Stomach (tissue), 8 donors: ENCODE measurements at regions not wholly inside any gene's neighbourhood (a gene's known extent, or its start where the extent isn't known, plus 50 kb on each side); places are given as distances from the start of the nearest gene placed in this dataset.
"Not testable (repeated sequence)": the region's sequence is repeated elsewhere in the genome, so short reads cannot be mapped to it uniquely, and the experiment has no call there.

Source experiments
- DNase-seq, 2 donors: peaks; one replicate each; pipeline versions ENCODE4 v3.0.0 to v3.0.0-alpha.2; 2013 to 2019
- H3K27ac ChIP-seq, 5 donors: fragments of 200-600 bp in 4 of 5; sonication (generic) in 4 of 5; one replicate each; pipeline ENCODE4 v1.5.1; 2013 to 2019; ENCODE audit warnings: mild to moderate bottlenecking in 1 of 5, moderate library complexity in 1 of 5
- H3K27me3 ChIP-seq, 3 donors: fragments of 200-600 bp; sonication (generic); one replicate each; pipeline ENCODE4 v1.5.1; 2017 to 2019; ENCODE audit warnings: mixed run types in 1 of 3
- H3K36me3 ChIP-seq, 4 donors: fragments of 200-600 bp; sonication (generic); 1 replicate in 3 of 4; 2 replicates in 1 of 4; pipeline ENCODE4 v1.5.1; 2016 to 2019
- H3K4me1 ChIP-seq, 4 donors: fragments of 200-600 bp; sonication (generic); one replicate each; pipeline ENCODE4 v1.5.1; 2016 to 2019
- H3K4me3 ChIP-seq, 4 donors: fragments of 200-600 bp; sonication (generic) in 3 of 4; one replicate each; pipeline ENCODE4 v1.5.1; 2016 to 2019; ENCODE audit warnings: mild to moderate bottlenecking in 1 of 4
- H3K9me3 ChIP-seq, 4 donors: fragments of 200-600 bp; sonication (generic); one replicate each; pipeline ENCODE4 v1.5.1; 2016 to 2019
- EP300 ChIP-seq: sonication (generic); formaldehyde crosslinking; IDR thresholded peaks from one replicate; pipeline ENCODE4 v1.6.1; 2017; ENCODE audit warnings: antibody characterized with exemption
- POLR2A ChIP-seq, 4 donors: fragments of 450-650 bp; IDR thresholded peaks; one replicate each; pipeline ENCODE4 v1.6.1; 2016; ENCODE audit warnings: antibody characterized with exemption in 4 of 4, control low read depth in 2 of 4, mild to moderate bottlenecking in 1 of 4, moderate library complexity in 1 of 4
- POLR2AphosphoS5 ChIP-seq, 3 donors: sonication (generic); formaldehyde crosslinking; IDR thresholded peaks; one replicate each; pipeline ENCODE4 v1.6.1; 2016; ENCODE audit warnings: antibody characterized with exemption in 3 of 3
- WGBS, 5 donors: extraction: QIAGEN DNeasy Blood & Tissue Kit in 3 of 5; methylation state at CpG; one replicate each; pipeline versions ENCODE4 v1.1.5 to v1.1.7; 2013 to 2018; 5-methylcytosine and 5-hydroxymethylcytosine counted together
- intact Hi-C: fragments of 100-400 bp; cut with DNase I; formaldehyde crosslinking; loops from one replicate; pipeline ENCODE4 v1.15.1; 2023; ENCODE audit warnings: low total_unique reads
- TF ChIP-seq, protein P1 (sequence below), 7 experiments: fragments of 450-650 bp in 4 of 7; fragments of 200-600 bp in 3 of 7; sonication (generic) in 3 of 7; IDR thresholded peaks; one replicate each; pipeline ENCODE4 v1.5.1; 2016 to 2019; ENCODE audit warnings: antibody characterized with exemption in 7 of 7, control low read depth in 2 of 7, mild to moderate bottlenecking in 1 of 7
- donor health status: healthy with polysubstance abuse.
- donor health status: Bipolar disorder and iron deficiency.
- donor health status: healthy.

DNA sequence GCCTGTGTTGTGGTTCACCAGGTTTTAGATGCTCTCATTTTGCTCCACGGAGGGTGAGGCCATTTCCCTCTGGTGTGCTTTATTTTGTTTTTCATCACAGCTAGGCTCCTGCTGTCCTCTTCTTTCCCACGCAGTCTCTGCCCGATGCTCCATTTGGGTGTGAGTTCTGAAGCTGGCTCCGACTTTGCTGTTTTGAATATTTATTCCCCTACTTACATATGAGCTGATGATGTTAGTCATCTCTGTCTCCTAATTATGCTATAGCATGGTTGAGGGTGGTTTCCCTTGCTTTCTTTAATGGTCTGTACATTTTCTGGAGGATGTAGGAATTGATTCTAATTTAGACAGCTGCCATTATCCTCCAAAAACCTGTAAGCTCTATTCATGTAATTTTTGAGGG is 168.1 kb upstream of the MYRIP start:
- no peaks in the 10 kb centered on the region for H3K4me1 ChIP-seq

DNA sequence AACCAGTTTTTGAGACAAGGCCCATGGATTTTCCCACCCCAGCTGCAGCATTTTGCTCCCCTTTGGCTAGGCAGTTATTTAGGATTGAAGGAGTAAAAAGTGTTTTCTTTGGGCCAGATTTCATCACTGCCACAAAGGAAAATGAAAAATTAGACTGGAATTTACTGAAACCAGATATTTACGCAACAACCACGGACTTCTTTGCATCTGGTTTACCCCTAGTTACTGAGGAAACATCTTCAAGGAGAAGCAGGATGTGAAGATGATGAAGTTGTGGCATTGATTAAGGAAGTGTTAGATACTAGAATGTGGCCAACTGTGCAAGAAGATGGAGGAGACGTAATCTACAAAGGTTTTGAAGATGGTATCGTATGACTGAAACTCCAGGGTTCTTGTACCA is 165.2 kb upstream of the MYRIP start:
- 61 to 90% (median 80%) methylated on average over 4 of the region's 4 CpGs for WGBS, 5 donors
- Histone ChIP-seq H3K27me3 (no peaks in the 10 kb centered on the region), H3K9me3 (no peaks in the 10 kb centered on the region), H3K4me1 (no peaks in the 10 kb centered on the region), H3K4me3 (no peak overlapping the region), H3K36me3 (no peaks in the 10 kb centered on the region), H3K27ac (no peak overlapping the region)
- no peak for DNase-seq
- intact Hi-C loops, result no loop called here
- TF ChIP-seq POLR2A (IDR thresholded peaks at IDR 0.05) (no peak), POLR2AphosphoS5 (IDR thresholded peaks at IDR 0.05) (no peak), EP300 (no peak)
- TF ChIP-seq, protein P1, sequence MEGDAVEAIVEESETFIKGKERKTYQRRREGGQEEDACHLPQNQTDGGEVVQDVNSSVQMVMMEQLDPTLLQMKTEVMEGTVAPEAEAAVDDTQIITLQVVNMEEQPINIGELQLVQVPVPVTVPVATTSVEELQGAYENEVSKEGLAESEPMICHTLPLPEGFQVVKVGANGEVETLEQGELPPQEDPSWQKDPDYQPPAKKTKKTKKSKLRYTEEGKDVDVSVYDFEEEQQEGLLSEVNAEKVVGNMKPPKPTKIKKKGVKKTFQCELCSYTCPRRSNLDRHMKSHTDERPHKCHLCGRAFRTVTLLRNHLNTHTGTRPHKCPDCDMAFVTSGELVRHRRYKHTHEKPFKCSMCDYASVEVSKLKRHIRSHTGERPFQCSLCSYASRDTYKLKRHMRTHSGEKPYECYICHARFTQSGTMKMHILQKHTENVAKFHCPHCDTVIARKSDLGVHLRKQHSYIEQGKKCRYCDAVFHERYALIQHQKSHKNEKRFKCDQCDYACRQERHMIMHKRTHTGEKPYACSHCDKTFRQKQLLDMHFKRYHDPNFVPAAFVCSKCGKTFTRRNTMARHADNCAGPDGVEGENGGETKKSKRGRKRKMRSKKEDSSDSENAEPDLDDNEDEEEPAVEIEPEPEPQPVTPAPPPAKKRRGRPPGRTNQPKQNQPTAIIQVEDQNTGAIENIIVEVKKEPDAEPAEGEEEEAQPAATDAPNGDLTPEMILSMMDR (IDR thresholded peaks at IDR 0.05), result no peak

More for the DNA sequence above, 168.1 kb upstream of the MYRIP start:
- no peak for TF ChIP-seq POLR2A (IDR thresholded peaks at IDR 0.05)
- no peak for TF ChIP-seq EP300
- TF ChIP-seq, protein P1 (IDR thresholded peaks at IDR 0.05), result no peak
- Histone ChIP-seq H3K27ac (no peak overlapping the region), H3K4me3 (no peak overlapping the region), H3K36me3 (no peaks in the 10 kb centered on the region), H3K27me3 (no peaks in the 10 kb centered on the region), H3K9me3 (no peaks in the 10 kb centered on the region)
- intact Hi-C loops, result no loop called here
- 79 to 92% (median 86%) methylated on average over 4 of the region's 4 CpGs for WGBS, 5 donors
- no peak for DNase-seq

DNA sequence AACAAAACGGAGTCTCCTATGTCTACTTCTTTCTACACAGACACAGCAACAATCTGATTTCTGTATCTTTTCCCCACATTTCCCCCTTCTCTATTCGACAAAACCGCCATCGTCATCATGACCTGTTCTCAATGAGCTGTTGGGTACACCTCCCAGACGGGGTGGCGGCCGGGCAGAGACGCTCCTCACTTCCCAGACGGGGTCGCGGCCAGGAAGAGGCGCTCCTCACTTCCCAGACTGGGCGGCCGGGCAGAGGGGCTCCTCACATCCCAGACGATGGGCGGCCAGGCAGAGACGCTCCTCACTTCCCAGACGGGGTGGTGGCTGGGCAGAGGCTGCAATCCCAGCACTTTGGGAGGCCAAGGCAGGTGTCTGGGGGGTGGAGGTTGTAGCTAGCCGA is 158.2 kb upstream of the MYRIP start:
- WGBS, 5 donors, result 94 to 98% (median 96%) methylated on average over 12 to 19 of the region's 19 CpGs
- H3K9me3 ChIP-seq, H3K4me3 ChIP-seq, H3K27me3 ChIP-seq, H3K4me1 ChIP-seq, intact Hi-C loops, H3K36me3 ChIP-seq, DNase-seq, H3K27ac ChIP-seq: not testable (repeated sequence)

DNA sequence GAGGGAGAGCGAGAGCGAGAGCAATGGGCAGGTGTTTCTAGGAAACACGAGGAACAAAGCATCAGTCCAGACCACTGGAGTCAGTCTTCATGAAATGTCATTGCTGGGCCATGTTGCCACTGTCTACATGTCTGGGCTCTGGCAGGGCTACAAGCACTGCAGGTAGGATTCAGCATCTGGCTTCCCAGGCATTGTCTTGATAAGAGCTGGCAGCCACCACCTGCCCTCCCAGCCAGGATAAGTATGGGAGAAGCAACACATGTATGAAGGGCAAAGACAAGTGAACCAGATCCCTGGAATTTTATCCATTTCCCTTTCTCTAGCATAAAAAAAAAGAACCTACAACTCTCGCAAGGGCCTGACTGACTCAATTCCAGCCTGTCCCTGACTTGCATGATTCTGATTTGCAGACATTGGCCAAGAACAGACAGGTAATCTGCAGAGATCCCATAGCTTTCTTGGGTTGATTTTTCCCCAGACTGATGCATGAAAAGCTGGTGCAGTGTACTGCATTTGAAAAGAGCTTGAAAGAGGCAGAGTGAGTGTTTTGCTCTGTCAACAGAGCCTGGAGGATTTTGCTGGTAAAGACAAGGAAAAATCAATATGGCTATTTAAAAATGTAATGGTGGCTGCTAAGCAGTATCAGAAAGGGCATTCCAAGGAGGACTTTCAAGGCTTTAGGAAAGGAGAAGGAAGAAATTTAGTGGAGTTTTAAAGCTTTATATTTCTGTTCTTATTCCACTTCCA is 157.2 kb upstream of the MYRIP start:
- intact Hi-C loops, result no loop called here
- H3K9me3 ChIP-seq, result no peaks in the 10 kb centered on the region
- no peak for DNase-seq
- H3K36me3 ChIP-seq, result no peaks in the 10 kb centered on the region
- H3K27me3 ChIP-seq, result no peaks in the 10 kb centered on the region
- H3K27ac ChIP-seq, result no peak overlapping the region
- TF ChIP-seq POLR2AphosphoS5 (IDR thresholded peaks at IDR 0.05) (no peak), EP300 (no peak), POLR2A (IDR thresholded peaks at IDR 0.05) (no peak)
- TF ChIP-seq, protein P1 (IDR thresholded peaks at IDR 0.05), result no peak
- no peaks in the 10 kb centered on the region for H3K4me1 ChIP-seq
- H3K4me3 ChIP-seq, result no peak overlapping the region
- WGBS, 5 donors, result 60 to 82% (median 75%) methylated on average over 4 of the region's 4 CpGs

DNA sequence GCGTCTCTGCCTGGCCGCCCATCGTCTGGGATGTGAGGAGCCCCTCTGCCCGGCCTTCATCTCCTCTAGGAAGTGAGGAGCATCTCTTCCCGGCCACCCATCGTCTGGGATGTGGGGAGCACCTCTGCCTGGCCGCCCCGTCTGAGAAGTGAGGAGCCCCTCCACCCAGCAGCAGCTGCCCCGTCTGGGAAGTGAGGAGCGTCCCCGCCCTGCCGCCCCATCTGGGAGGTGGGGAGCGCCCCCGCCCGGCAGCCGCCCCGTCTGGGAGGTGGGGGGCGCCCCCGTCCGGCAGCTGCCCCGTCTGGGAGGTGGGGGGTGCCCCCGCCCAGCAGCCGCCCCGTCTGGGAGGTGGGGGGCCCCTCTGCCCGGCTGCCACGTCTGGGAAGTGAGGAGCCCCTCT is 153.7 kb upstream of the MYRIP start:
- H3K4me3 ChIP-seq, H3K4me1 ChIP-seq, DNase-seq, intact Hi-C loops, H3K36me3 ChIP-seq, H3K27me3 ChIP-seq, H3K27ac ChIP-seq, H3K9me3 ChIP-seq: not testable (repeated sequence)
- WGBS, 5 donors, result 84 to 94% (median 93%) methylated on average over 10 to 26 of the region's 26 CpGs
